ENCODE measurements at regions not wholly inside any gene's neighbourhood (a gene's known extent, or its start where the extent isn't known, plus 50 kb on each side); places are given as distances from the start of the nearest gene placed in this dataset.
A peak's percentile ranks its signal among the peaks of the same experiment; 100 is the strongest.
"Not testable (repeated sequence)": the region's sequence is repeated elsewhere in the genome, so short reads cannot be mapped to it uniquely, and the experiment has no call there.

DNA sequence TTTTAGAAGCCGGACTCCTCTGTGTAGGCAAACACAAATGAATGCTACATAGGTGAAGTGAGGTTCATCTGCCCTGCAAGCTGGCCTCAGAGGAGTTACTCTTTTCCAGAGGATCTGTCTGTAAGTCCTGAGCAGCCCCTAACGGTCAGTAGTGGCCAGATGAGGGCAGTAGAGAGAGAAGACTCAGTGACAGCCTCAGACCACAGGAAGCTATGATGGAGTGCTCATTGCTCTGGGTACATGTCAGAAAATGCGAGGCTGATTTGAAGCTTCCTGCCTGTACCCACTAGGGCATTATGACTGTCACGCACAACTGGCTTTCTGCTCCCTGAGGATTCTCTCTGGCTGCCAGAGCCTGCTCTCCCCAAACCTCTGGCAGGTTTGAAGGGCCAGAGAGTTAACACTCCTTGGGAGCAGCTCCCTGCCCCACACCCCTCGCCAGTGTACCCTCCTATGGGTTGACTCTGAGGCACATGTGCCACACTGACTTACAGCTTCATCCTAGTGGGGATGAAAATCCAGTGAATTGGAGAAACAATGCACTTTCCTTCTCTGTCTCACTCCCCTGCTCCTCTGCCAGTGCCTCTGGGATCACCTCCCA, 141.5 kb downstream of the GABRG2 start:
- DNase-seq = no peak

DNA sequence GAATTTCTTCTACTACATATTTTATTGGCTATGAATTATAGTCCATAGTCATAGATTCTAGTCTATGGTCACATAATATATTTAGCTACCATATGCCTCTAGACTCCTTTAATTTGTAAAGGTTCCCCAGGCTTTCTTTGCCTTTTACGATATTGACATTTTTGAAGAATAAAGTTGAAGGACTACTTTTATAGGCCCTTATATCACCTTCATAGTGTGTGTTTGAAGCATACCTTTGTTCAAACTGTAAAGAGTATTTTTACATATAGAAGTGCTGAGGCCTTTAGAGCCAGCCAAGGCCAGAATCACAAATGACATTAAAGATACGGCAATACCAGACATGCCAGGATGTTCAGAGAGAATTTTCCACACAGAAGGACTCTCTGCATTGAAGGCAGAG, 147.0 kb downstream of the GABRG2 start:
- no peak for DNase-seq

- no peak for DNase-seq
Observed at GRCh38 chr5:162217037-162217436, 149.5 kb downstream of the GABRG2 start.

DNA sequence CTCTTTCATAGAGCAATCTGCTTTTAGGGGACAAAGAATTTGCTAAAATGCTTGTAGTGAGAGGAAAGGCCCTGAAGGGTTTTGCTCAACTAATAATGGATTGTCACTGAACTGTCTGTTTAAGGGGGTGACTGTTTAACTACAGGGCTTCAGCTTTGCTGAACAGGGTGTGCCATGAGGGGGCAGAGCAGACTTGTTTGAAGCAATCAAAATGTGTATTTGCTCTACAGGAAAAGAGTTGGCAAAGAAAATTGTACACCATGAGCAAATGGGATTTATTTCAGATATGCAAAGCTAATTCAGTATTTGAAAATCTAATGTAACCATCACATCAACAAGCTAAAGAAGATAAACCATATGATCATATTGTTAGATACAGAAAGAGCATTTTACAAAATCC, 154.3 kb downstream of the GABRG2 start:
- DNase-seq = no peak

- no peak for DNase-seq
Observed at GRCh38 chr5:162227075-162227474, 159.5 kb downstream of the GABRG2 start.

DNA sequence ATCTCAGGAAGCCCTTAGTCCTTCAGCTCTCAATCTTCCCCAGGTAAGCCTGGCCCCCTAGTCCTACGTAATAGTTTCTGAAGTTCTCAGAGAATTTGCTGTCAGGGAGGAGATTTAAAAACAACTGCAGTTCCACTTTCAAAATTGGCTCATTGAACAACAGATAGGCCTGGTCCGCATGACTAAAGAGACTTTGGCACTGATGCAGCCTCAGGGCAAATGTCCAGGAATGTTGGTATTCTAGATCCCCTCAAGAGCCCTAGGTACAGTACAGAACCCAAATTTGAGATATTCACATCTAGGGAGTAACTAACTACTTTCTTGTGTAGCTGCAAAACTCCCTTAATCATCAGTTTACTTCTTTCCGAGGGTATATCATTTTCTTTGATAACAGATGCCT, 162.8 kb downstream of the GABRG2 start:
- no peak for DNase-seq

DNA sequence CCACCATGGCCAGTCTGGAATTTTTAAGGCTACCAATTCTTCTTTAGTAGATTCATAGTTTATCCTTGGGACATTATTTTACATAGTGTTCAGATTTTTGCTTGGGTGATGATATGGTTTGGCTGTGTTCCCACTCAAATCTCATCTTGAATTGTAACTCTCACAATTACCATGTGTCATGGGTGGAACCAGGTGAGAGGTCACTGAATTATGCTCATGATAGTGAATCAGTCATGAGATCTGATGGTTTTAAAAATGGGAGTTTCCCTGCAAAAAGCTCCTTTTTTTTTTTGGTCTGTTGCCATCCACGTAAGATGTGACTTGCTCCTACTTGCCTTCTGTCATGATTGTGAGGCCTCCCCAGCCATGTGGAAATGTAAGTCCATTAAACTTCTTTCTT, 163.9 kb downstream of the GABRG2 start:
- DNase-seq = no peak

DNA sequence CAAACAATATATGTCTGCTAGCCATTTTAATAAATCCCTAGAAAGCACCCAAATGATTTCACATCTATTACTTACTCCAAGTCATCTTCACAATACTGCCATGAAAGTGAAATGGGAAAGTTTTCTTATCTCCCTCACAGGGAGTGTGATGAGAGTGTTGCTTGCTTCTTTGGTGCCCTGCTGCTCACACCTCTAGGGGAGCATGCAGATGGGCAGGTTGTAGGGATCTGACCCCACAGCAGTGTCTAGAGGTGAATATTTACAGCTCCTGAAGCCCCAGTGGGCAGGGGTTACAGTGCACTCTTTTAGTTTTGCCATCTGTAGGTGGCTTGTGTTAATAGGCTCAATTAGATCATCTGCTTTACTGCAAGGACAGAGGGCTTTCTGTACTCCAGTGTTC, 173.2 kb downstream of the GABRG2 start:
- DNase-seq = no peak

- no peak for DNase-seq
Observed at GRCh38 chr5:162242416-162242815, 174.8 kb downstream of the GABRG2 start.

GRCh38 chr5:162243651-162244050, 176.1 kb downstream of the GABRG2 start:
- DNase-seq = no peak

GRCh38 chr5:162248107-162248713, 180.6 kb downstream of the GABRG2 start:
- peak; percentile 3 for DNase-seq

DNA sequence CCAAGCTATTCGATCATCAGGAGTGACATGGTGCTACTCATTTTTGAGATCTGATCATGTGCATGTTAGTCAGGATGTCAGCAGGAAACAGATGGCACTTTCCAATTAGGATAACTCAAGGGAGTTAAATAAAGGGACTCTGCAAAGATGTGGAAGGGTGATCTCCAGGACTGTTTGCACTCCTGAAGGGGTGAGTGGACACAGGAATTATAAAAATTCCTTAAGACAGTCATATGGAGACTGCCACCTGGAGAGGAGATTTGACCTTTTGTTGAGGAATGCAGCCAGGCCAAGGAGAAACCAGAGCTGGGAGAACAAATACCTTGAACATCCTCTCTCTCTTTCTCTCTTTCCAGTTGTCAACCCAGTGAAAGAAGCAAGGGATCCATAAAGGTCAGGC, 189.1 kb downstream of the GABRG2 start:
- no peak for DNase-seq

DNA sequence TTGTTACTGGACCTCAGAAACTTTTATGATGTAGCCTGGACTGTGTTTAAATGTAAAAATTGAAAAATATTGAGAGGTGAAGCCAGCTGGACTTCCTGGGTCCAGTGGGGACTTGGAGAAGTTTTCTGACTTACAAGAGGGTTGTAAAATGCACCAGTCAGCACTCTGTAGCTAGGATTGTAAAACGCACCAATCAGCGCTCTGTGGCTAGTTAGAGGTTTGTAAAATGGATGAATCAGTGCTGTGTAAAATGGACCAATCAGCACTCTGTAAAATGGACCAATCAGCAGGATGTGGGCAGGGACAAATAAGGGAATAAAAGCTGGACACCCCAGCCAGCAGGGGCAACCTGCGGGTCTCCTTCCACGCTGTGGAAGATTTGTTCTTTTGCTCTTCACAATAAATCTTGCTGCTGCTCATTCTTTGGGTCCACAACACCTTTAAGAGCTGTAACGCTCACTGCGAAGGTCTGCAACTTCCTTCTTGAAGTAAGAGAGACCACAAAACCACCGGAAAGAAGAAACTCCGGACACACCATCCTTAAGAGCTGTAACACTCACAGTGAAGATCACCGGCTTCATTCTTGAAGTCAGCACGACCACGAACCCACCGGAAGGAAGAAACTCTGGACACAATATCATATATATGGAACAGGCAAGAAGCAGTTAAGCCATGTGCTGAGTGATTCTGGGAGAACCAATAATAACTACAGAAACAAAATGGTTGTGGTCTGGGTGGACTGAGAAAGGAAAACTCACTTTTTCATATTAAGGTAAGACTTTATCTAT, 201.3 kb downstream of the GABRG2 start:
- no peak for DNase-seq

DNA sequence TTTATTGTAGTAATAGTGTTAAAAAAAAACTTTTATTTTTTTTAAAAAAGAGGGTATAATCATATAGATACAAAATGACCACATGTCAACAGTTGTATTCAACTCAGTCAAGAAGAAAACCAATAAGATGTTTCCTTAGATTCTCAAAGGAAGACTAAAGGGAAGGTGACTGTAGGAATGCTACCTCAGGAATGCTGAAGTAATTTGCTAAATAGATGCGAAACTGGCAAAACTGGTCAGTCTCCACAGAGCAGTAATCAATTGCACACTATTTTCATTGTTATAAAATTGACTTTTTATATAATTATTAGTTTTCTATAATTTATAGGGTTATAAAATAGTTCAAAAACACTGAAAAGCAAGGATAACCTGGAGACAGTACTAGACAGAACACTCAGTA, 204.8 kb downstream of the GABRG2 start:
- no peak for DNase-seq

DNA sequence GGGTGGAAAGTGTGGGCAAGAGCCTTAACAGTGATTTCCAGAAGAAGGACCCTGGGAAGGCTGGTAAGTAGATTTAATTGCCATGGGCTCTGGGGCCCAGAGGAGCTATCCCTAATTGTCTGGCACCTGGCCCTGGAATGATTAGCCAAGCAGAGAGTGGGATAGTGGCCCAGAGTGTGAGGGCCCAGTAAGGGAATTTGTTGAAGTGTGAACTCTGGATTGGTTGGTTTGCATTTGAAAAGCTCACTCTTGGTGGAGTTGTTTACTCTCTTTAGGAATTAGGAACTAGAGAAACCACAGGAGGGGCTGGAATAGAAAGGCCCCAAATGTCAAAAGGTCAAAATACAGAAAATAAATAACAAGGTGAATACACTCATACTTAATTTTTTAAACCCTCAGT, 207.1 kb downstream of the GABRG2 start:
- DNase-seq = no peak

- not testable (repeated sequence) for DNase-seq
Observed at GRCh38 chr5:162275387-162275786, 207.8 kb downstream of the GABRG2 start.

- no peak for DNase-seq
Observed at GRCh38 chr5:162282191-162282590, 214.6 kb downstream of the GABRG2 start.

DNA sequence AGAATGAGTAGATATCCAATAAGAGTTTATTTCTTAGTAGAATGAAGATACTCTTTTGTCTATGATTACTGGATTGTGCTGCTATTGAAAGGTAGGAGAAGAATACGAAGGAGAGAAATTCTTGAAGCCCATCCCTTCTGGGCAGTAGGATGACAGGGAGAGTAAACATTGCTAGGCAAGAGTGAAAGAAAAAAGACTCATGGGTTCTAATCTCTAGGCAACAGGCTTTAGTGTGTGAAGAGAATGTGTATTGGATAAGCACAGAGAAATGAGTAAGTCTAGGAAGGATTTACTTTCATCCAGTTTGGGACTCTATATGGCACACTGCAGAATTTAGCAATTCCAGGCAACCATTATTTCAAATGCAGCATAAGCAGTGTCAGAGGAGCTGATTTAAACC, 216.0 kb downstream of the GABRG2 start:
- no peak for DNase-seq

- no peak for DNase-seq
Observed at GRCh38 chr5:162288647-162289296, 221.2 kb downstream of the GABRG2 start.

DNA sequence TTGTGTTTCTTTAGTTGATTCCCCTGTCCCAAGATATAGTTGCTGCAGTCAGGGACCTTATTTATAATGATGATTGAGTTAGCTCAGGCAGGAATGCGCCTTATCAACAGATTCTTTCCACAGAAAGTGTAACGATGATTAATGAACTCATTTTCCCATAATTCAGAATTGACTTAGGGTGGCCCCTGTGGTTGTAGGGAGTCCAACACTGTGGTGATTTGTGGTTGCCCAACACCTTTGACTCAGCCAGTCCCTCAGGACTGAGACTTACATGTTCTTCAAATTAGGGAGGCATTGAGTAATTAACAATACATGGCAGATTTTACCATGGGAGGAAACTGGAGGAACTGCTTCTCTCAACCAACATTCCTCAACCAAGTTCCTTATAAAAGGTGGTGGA, 221.9 kb downstream of the GABRG2 start:
- DNase-seq = no peak

DNA sequence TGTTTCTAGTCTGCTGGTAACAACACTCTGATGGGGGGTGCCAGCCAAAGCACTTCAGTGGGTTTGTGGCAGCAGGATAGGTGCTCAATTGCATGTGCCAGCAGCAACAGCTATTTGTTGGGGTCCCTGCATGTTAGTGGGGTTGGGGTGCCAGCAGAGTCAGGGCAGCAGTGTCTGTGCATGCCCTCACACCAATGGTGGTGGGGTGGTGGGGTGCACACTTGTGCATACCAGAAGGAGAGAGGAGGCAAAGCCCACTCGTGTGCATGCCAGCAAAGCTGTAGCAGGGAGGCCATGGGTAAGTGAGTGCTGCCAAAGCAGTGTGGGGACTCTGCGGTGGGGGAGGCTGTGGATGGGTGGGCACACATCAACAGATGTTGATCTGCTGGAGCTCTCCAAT, 232.2 kb downstream of the GABRG2 start:
- no peak for DNase-seq

DNA sequence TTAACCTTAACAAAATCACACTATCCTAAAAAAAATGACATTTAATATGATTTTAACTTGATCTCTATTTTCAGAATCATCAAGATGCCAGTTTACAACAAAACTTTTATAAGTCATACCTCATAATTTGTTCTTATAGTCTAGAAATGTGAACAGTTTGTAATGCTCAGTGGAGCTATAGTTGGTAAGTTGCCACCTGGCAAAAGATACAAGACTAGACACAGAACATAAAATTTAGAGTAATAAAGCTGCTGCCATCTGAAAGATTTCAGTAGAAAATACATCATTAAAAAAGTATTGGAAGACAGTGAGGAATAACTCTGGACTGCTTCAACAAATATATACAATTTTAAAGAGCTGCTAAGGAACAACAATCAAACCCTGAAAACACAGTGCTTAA, 233.8 kb downstream of the GABRG2 start:
- DNase-seq = no peak

- no peak for DNase-seq
Observed at GRCh38 chr5:162323466-162323865, 255.9 kb downstream of the GABRG2 start.

DNA sequence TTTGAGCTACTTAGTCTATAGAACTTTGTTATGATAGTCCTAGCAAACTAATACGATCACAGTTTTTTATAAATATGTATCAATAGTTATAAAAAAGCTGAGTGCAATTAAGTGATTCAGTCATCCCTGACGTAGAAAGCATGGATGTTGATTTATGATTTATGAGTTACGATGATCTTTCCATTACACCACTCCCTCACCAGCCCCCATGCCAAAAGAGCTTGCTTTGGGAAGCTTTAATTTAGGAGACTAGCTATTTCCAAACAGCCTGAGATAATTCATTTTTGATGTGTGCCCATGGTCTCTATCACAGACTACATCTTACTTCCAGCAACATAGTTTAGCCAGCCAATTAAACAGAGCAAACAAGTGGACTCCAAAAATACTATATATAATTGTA, 256.8 kb downstream of the GABRG2 start:
- no peak for DNase-seq
